Mesendoderm (in vitro differentiated cells): ENCODE measurements at regions not wholly inside any gene's neighbourhood (a gene's known extent, or its start where the extent isn't known, plus 50 kb on each side); places are given as distances from the start of the nearest gene placed in this dataset.

Experiments used
- DNase-seq: peaks from one replicate; pipeline ENCODE4 v3.0.0; 2013
- H2AK5ac ChIP-seq: 2 replicates; pipeline ENCODE4 v1.6.1; 2013; ENCODE audit warnings: low read length, inconsistent platforms
- H2BK120ac ChIP-seq: 2 replicates; pipeline ENCODE4 v1.6.1; 2013; ENCODE audit warnings: low read depth, mild to moderate bottlenecking, low read length, moderate library complexity, mixed read lengths
- H2BK15ac ChIP-seq: replicated peaks from 2 replicates; pipeline ENCODE4 v1.6.1; 2013; ENCODE audit warnings: low read depth, mild to moderate bottlenecking, moderate library complexity
- H2BK5ac ChIP-seq: 2 replicates; pipeline ENCODE4 v1.6.1; 2013; ENCODE audit warnings: low read length, inconsistent platforms
- H3K18ac ChIP-seq: 2 replicates; pipeline ENCODE4 v1.6.1; 2013; ENCODE audit warnings: mild to moderate bottlenecking, low read length, mixed read lengths
- H3K23ac ChIP-seq: one replicate; pipeline ENCODE4 v1.6.1; 2013; ENCODE audit warnings: low read length
- H3K27ac ChIP-seq: 2 replicates; pipeline ENCODE4 v1.5.1; 2013; ENCODE audit warnings: low read depth, mild to moderate bottlenecking, inconsistent platforms, low read length, moderate library complexity
- H3K27me3 ChIP-seq: 2 replicates; pipeline ENCODE4 v1.6.1; 2013; ENCODE audit warnings: low read length, control low read depth, mild to moderate bottlenecking, inconsistent platforms; ENCODE audit not compliant: insufficient read depth, poor library complexity
- H3K36me3 ChIP-seq: 2 replicates; pipeline ENCODE4 v1.6.1; 2013; ENCODE audit warnings: low read length, inconsistent platforms; ENCODE audit not compliant: control insufficient read depth, insufficient read depth
- H3K4ac ChIP-seq: one replicate; pipeline ENCODE4 v1.6.1; 2013; ENCODE audit warnings: low read depth, mild to moderate bottlenecking, low read length, moderate library complexity
- H3K4me1 ChIP-seq: 2 replicates; pipeline ENCODE4 v1.6.1; 2013; ENCODE audit warnings: low read depth, low read length, inconsistent platforms; ENCODE audit not compliant: control insufficient read depth
- H3K4me2 ChIP-seq: 2 replicates; pipeline ENCODE4 v1.6.1; 2013; ENCODE audit warnings: low read length
- H3K4me3 ChIP-seq: 2 replicates; pipeline ENCODE4 v1.5.1; 2013; ENCODE audit warnings: mild to moderate bottlenecking, low read length
- H3K56ac ChIP-seq: one replicate; pipeline ENCODE4 v1.6.1; 2013; ENCODE audit warnings: low read length
- H3K79me1 ChIP-seq: 2 replicates; pipeline ENCODE4 v1.6.1; 2013; ENCODE audit warnings: low read length, inconsistent platforms
- H3K79me2 ChIP-seq: 2 replicates; pipeline ENCODE4 v1.6.1; 2013; ENCODE audit warnings: mild to moderate bottlenecking, low read length; ENCODE audit not compliant: control insufficient read depth, insufficient read depth
- H3K9ac ChIP-seq: 2 replicates; pipeline ENCODE4 v1.6.1; 2013; ENCODE audit warnings: low read length, inconsistent platforms
- H4K5ac ChIP-seq: one replicate; pipeline ENCODE4 v1.6.1; 2013; ENCODE audit warnings: low read length
- H4K8ac ChIP-seq: one replicate; pipeline ENCODE4 v1.6.1; 2013; ENCODE audit warnings: low read depth, mild to moderate bottlenecking, control low read depth, low read length, moderate library complexity
- WGBS: extraction: QIAGEN DNeasy Blood & Tissue Kit; methylation state at CpG from one replicate; pipeline ENCODE4 v1.1.7; 2013; ENCODE audit warnings: low lambda C conversion rate, missing lambda C conversion rate; ENCODE audit not compliant: insufficient coverage; ENCODE audit errors: extremely low coverage; 5-methylcytosine and 5-hydroxymethylcytosine counted together

- no peak overlapping the region for H2BK5ac ChIP-seq
- H3K79me1 ChIP-seq: no peaks in the 10 kb centered on the region
- H2BK120ac ChIP-seq: no peak overlapping the region
- H4K5ac ChIP-seq: no peak overlapping the region
- no peak overlapping the region for H3K18ac ChIP-seq
- no peaks in the 10 kb centered on the region for H3K36me3 ChIP-seq
- H3K9ac ChIP-seq: no peak overlapping the region
- no peak overlapping the region for H3K4me2 ChIP-seq
- no peaks in the 10 kb centered on the region for H3K4me1 ChIP-seq
- no peak overlapping the region for H2AK5ac ChIP-seq
- H3K27ac ChIP-seq: no peak overlapping the region
- no peak overlapping the region for H3K4ac ChIP-seq
- H2BK15ac ChIP-seq: no peak overlapping the region
- no peak for DNase-seq
- H3K27me3 ChIP-seq: no peaks in the 10 kb centered on the region
- H3K79me2 ChIP-seq: no peaks in the 10 kb centered on the region
- H4K8ac ChIP-seq: no peak overlapping the region
- H3K23ac ChIP-seq: no peak overlapping the region
- no peak overlapping the region for H3K4me3 ChIP-seq
- WGBS: no CpG with 5 or more reads among the region's 2 CpGs
- no peak overlapping the region for H3K56ac ChIP-seq
These were observed 77.5 kb downstream of the HTR5A start for GRCh38 chr7:155147624-155148023.

- no peak overlapping the region for H4K5ac ChIP-seq
- H3K27ac ChIP-seq: no peak overlapping the region
- H3K4me2 ChIP-seq: no peak overlapping the region
- H2BK5ac ChIP-seq: no peak overlapping the region
- no peak for DNase-seq
- H3K4me1 ChIP-seq: no peaks in the 10 kb centered on the region
- no peak overlapping the region for H3K4ac ChIP-seq
- no peak overlapping the region for H3K9ac ChIP-seq
- no peak overlapping the region for H3K56ac ChIP-seq
- H2AK5ac ChIP-seq: no peak overlapping the region
- no peak overlapping the region for H3K4me3 ChIP-seq
- no peak overlapping the region for H3K18ac ChIP-seq
- no peaks in the 10 kb centered on the region for H3K79me1 ChIP-seq
- H2BK120ac ChIP-seq: no peak overlapping the region
- H3K27me3 ChIP-seq: no peaks in the 10 kb centered on the region
- no peaks in the 10 kb centered on the region for H3K36me3 ChIP-seq
- no peak overlapping the region for H2BK15ac ChIP-seq
- H4K8ac ChIP-seq: no peak overlapping the region
- no peaks in the 10 kb centered on the region for H3K79me2 ChIP-seq
- H3K23ac ChIP-seq: no peak overlapping the region
- WGBS: no CpG with 5 or more reads among the region's 4 CpGs
These were observed 83.6 kb downstream of the HTR5A start for GRCh38 chr7:155153676-155154075.

- Histone ChIP-seq H3K27ac (no peak overlapping the region), H3K4me2 (no peak overlapping the region), H3K36me3 (no peaks in the 10 kb centered on the region), H2BK120ac (no peak overlapping the region), H3K4ac (no peak overlapping the region), H3K23ac (no peak overlapping the region), H3K18ac (no peak overlapping the region), H2AK5ac (no peak overlapping the region), H2BK5ac (no peak overlapping the region), H3K79me2 (no peaks in the 10 kb centered on the region), H4K5ac (no peak overlapping the region), H3K79me1 (no peaks in the 10 kb centered on the region), H3K56ac (no peak overlapping the region), H3K27me3 (no peaks in the 10 kb centered on the region), H2BK15ac (no peak overlapping the region), H3K9ac (no peak overlapping the region), H4K8ac (no peak overlapping the region), H3K4me1 (no peaks in the 10 kb centered on the region), H3K4me3 (no peak overlapping the region)
- no CpG with 5 or more reads among the region's 10 CpGs for WGBS
- no peak for DNase-seq
These were observed 84.5 kb downstream of the HTR5A start for GRCh38 chr7:155154586-155154985.

- Histone ChIP-seq H3K4ac (no peak overlapping the region), H2BK5ac (no peak overlapping the region), H3K27ac (no peak overlapping the region), H2AK5ac (no peak overlapping the region), H3K27me3 (no peaks in the 10 kb centered on the region), H3K4me2 (no peak overlapping the region), H3K9ac (no peak overlapping the region), H4K5ac (no peak overlapping the region), H3K18ac (no peak overlapping the region), H3K79me1 (no peaks in the 10 kb centered on the region), H4K8ac (no peak overlapping the region), H3K4me1 (no peaks in the 10 kb centered on the region), H3K4me3 (no peak overlapping the region), H2BK120ac (no peak overlapping the region), H2BK15ac (no peak overlapping the region), H3K56ac (no peak overlapping the region), H3K79me2 (no peaks in the 10 kb centered on the region), H3K36me3 (no peaks in the 10 kb centered on the region), H3K23ac (no peak overlapping the region)
- WGBS: no CpG with 5 or more reads among the region's 5 CpGs
- DNase-seq: no peak
These were observed 91.6 kb downstream of the HTR5A start for GRCh38 chr7:155161690-155162089.

GRCh38 chr7:155162422-155162821 is 92.3 kb downstream of the HTR5A start:
- Histone ChIP-seq H3K4me3 (no peak overlapping the region), H4K5ac (no peak overlapping the region), H3K4me1 (no peaks in the 10 kb centered on the region), H3K56ac (no peak overlapping the region), H3K79me2 (no peaks in the 10 kb centered on the region), H2BK5ac (no peak overlapping the region), H3K27ac (no peak overlapping the region), H3K27me3 (no peaks in the 10 kb centered on the region), H2BK120ac (no peak overlapping the region), H3K4ac (no peak overlapping the region), H3K23ac (no peak overlapping the region), H3K18ac (no peak overlapping the region), H3K36me3 (no peaks in the 10 kb centered on the region), H3K79me1 (no peaks in the 10 kb centered on the region), H2BK15ac (no peak overlapping the region), H4K8ac (no peak overlapping the region), H2AK5ac (no peak overlapping the region), H3K9ac (no peak overlapping the region), H3K4me2 (no peak overlapping the region)
- no peak for DNase-seq

GRCh38 chr7:155163696-155164095 is 93.6 kb downstream of the HTR5A start:
- no peak overlapping the region for H3K56ac ChIP-seq
- H3K27ac ChIP-seq: no peak overlapping the region
- H3K79me1 ChIP-seq: no peaks in the 10 kb centered on the region
- no peak overlapping the region for H3K4me3 ChIP-seq
- no peak overlapping the region for H2BK120ac ChIP-seq
- no peaks in the 10 kb centered on the region for H3K36me3 ChIP-seq
- H3K9ac ChIP-seq: no peak overlapping the region
- no peak overlapping the region for H3K18ac ChIP-seq
- no peak overlapping the region for H3K4ac ChIP-seq
- no CpG with 5 or more reads among the region's 7 CpGs for WGBS
- no peak overlapping the region for H2BK5ac ChIP-seq
- DNase-seq: no peak
- no peak overlapping the region for H4K8ac ChIP-seq
- no peaks in the 10 kb centered on the region for H3K79me2 ChIP-seq
- H3K4me1 ChIP-seq: no peaks in the 10 kb centered on the region
- no peak overlapping the region for H3K23ac ChIP-seq
- H4K5ac ChIP-seq: no peak overlapping the region
- no peak overlapping the region for H2BK15ac ChIP-seq
- H3K27me3 ChIP-seq: no peaks in the 10 kb centered on the region
- no peak overlapping the region for H2AK5ac ChIP-seq
- no peak overlapping the region for H3K4me2 ChIP-seq
